Kidney epithelial cell (primary cell): ENCODE measurements at regions not wholly inside any gene's neighbourhood (a gene's known extent, or its start where the extent isn't known, plus 50 kb on each side); places are given as distances from the start of the nearest gene placed in this dataset.

Experiments used
- DNase-seq: peaks from one replicate; pipeline ENCODE4 v3.0.0-alpha.2; 2010; ENCODE audit warnings: low read depth
- H3K27me3 ChIP-seq: 2 replicates; pipeline ENCODE4 v1.6.0; 2011; ENCODE audit warnings: low read length; ENCODE audit not compliant: control insufficient read depth, insufficient read depth
- H3K36me3 ChIP-seq: 2 replicates; pipeline ENCODE4 v1.5.1; 2011; ENCODE audit warnings: low read length; ENCODE audit not compliant: control insufficient read depth, insufficient read depth
- H3K4me3 ChIP-seq: 2 replicates; pipeline ENCODE4 v1.5.1; 2011; ENCODE audit warnings: low read depth, mild to moderate bottlenecking, control low read depth, low read length
- TF ChIP-seq, protein P1 (sequence below): IDR thresholded peaks from 2 replicates; pipeline ENCODE4 v1.5.1; 2011; ENCODE audit warnings: mild to moderate bottlenecking, moderate library complexity, low read length, control low read depth, inconsistent platforms; ENCODE audit not compliant: insufficient read depth, poor library complexity, severe bottlenecking

DNA sequence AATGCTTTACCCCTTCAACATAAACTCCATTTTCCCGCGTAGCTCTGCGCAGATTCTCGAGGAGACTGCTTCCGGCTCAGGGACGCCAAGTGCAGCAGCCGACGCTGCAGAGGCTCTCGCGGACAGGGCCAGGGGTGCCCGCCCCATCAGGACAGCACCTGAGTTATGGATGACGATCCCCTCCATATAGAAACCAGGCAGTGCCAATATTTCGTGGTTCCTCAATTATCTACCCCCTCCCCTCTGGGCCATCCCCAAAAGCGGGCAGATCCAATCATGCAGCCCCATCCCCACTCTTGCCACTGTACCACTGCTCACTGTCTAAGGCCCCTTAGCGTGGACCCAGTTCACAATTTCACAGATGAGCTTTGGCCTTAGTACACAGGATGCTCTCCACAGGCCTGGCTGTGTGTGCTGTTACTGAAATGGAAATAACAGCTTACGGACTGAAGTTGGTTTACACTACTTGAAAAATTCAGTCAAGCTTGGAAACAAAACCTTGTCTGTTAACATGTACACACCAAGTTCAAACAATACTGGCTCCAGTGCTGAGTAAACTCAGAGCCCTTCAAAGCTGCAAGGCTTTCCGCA lies 74.5 kb downstream of the DACT2 start:
- TF ChIP-seq, protein P1, sequence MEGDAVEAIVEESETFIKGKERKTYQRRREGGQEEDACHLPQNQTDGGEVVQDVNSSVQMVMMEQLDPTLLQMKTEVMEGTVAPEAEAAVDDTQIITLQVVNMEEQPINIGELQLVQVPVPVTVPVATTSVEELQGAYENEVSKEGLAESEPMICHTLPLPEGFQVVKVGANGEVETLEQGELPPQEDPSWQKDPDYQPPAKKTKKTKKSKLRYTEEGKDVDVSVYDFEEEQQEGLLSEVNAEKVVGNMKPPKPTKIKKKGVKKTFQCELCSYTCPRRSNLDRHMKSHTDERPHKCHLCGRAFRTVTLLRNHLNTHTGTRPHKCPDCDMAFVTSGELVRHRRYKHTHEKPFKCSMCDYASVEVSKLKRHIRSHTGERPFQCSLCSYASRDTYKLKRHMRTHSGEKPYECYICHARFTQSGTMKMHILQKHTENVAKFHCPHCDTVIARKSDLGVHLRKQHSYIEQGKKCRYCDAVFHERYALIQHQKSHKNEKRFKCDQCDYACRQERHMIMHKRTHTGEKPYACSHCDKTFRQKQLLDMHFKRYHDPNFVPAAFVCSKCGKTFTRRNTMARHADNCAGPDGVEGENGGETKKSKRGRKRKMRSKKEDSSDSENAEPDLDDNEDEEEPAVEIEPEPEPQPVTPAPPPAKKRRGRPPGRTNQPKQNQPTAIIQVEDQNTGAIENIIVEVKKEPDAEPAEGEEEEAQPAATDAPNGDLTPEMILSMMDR, result no peak
- Histone ChIP-seq H3K36me3 (no peaks in the 10 kb centered on the region), H3K27me3 (peaks cover 23% of the 10 kb centered on the region), H3K4me3 (no peak overlapping the region)
- no peak for DNase-seq

GRCh38 chr6:168243812-168244376 lies 75.7 kb downstream of the DACT2 start:
- DNase-seq, result no peak
- H3K4me3 ChIP-seq, result no peak overlapping the region
- peaks cover 20% of the 10 kb centered on the region for H3K27me3 ChIP-seq
- no peaks in the 10 kb centered on the region for H3K36me3 ChIP-seq
- TF ChIP-seq, protein P1, result no peak

GRCh38 chr6:168242940-168243225 lies 76.7 kb downstream of the DACT2 start:
- TF ChIP-seq, protein P1, result no peak
- Histone ChIP-seq H3K36me3 (no peaks in the 10 kb centered on the region), H3K4me3 (no peak overlapping the region), H3K27me3 (peaks cover 18% of the 10 kb centered on the region)
- DNase-seq, result no peak

DNA sequence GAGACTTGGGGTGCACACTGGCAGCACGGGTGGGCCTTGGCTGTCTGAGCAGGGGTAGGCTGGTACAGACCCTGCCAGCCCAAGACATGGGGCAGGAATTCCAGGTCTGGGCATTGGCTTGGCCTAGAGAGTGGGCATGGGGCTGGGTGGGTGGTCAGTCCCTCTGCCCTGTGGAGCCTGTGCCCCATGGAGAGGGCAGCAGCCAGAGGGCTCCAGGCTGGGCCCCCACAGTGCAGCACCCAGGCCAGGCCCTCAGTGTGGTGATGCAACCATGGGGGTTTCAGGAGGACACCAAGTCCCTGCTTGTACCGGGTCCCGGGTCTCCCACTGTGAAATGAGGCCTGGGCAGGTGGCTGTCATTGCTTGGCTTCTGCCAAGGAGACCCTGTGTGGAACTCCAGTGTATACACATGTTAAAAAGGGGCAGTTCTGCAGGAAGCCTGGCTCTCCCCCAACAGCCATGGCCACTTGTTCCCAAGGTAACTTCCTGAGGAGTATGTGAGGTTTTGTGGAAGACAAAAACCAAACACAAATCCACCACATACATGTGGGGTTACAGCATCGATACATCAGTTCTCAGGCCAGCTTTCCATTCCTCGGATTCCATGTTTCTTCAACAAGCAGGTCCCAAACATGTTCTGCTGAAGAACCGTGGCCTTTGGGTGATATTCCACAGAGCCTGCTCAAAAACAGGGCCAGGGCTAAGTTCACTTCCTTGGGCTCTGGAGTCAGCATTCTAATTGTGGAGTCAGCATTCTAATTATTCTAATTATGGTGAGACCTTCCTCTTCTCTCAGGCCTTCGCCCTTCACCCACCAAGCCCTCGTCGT lies 77.3 kb downstream of the DACT2 start:
- no peak overlapping the region for H3K4me3 ChIP-seq
- H3K27me3 ChIP-seq, result peaks cover 14% of the 10 kb centered on the region
- TF ChIP-seq, protein P1, result no peak
- no peaks in the 10 kb centered on the region for H3K36me3 ChIP-seq
- DNase-seq, result no peak

DNA sequence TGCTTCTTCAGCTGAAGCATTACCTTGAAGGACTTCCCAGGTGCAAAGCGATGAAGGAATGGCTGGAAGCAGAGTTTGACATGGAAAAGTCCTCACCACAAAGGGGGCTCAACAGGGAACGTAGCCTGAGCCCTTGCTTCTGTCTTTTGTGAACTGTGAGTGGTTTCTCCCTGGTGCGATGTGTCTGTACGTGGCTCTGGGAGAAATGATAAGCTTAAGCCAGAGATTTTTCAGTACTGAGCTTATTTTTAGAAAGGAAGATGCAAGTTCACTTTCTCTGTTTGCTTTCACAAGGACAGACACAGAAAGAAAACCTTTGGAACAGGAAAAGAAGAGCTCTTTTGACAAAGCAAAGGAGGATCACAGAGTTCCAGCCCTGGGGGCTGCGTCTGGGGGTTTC lies 79.4 kb downstream of the DACT2 start:
- DNase-seq, result no peak
- Histone ChIP-seq H3K27me3 (peaks cover 12% of the 10 kb centered on the region), H3K36me3 (no peaks in the 10 kb centered on the region), H3K4me3 (no peak overlapping the region)
- TF ChIP-seq, protein P1, result no peak
